H9 (cell line): ENCODE measurements at regions not wholly inside any gene's neighbourhood (a gene's known extent, or its start where the extent isn't known, plus 50 kb on each side); places are given as distances from the start of the nearest gene placed in this dataset.

Experiments
- DNase-seq: peaks from one replicate; pipeline ENCODE4 v3.0.0-alpha.2; 2017
- H2AFZ ChIP-seq: one replicate; pipeline ENCODE4 v1.6.1; 2013; ENCODE audit warnings: mild to moderate bottlenecking, low read length, control low read depth, moderate library complexity
- H2AK5ac ChIP-seq: 2 replicates; pipeline ENCODE4 v1.6.1; 2013; ENCODE audit warnings: low read length, control low read depth, mixed read lengths; ENCODE audit not compliant: insufficient read length
- H2BK120ac ChIP-seq: one replicate; pipeline ENCODE4 v1.6.1; 2013; ENCODE audit warnings: low read depth, mild to moderate bottlenecking, low read length, control low read depth, inconsistent platforms; ENCODE audit not compliant: poor library complexity, severe bottlenecking
- H2BK12ac ChIP-seq: 2 replicates; pipeline ENCODE4 v1.6.1; 2013; ENCODE audit warnings: low read length, control low read depth, mixed read lengths, low read depth; ENCODE audit not compliant: insufficient read length
- H2BK15ac ChIP-seq: 2 replicates; pipeline ENCODE4 v1.6.1; 2013; ENCODE audit warnings: low read depth, low read length, control low read depth
- H2BK20ac ChIP-seq: one replicate; pipeline ENCODE4 v1.6.1; 2013; ENCODE audit warnings: low read depth, mild to moderate bottlenecking, low read length, control low read depth, inconsistent platforms; ENCODE audit not compliant: poor library complexity, severe bottlenecking
- H2BK5ac ChIP-seq: 2 replicates; pipeline ENCODE4 v1.6.1; 2013; ENCODE audit warnings: low read length, control low read depth, mixed read lengths; ENCODE audit not compliant: insufficient read length
- H3K14ac ChIP-seq: 2 replicates; pipeline ENCODE4 v1.6.1; 2013; ENCODE audit warnings: low read length, control low read depth; ENCODE audit not compliant: insufficient read depth
- H3K18ac ChIP-seq: 2 replicates; pipeline ENCODE4 v1.6.1; 2013; ENCODE audit warnings: low read depth, mild to moderate bottlenecking, mixed read lengths, low read length, control low read depth; ENCODE audit not compliant: insufficient read length
- H3K23ac ChIP-seq: 2 replicates; pipeline ENCODE4 v1.6.1; 2013; ENCODE audit warnings: low read length, control low read depth, mixed read lengths, low read depth; ENCODE audit not compliant: insufficient read length
- H3K23me2 ChIP-seq: 2 replicates; pipeline ENCODE4 v1.6.1; 2013; ENCODE audit warnings: low read depth, mild to moderate bottlenecking, mixed read lengths, low read length, control low read depth; ENCODE audit not compliant: insufficient read length, poor library complexity, severe bottlenecking
- H3K27ac ChIP-seq: 2 replicates; pipeline ENCODE4 v1.5.1; 2013; ENCODE audit warnings: low read length, control low read depth, mixed read lengths, low read depth; ENCODE audit not compliant: insufficient read length
- H3K27me3 ChIP-seq: 2 replicates; pipeline ENCODE4 v1.6.1; 2013; ENCODE audit warnings: low read length, control low read depth, inconsistent platforms; ENCODE audit not compliant: insufficient read depth
- H3K4ac ChIP-seq: 2 replicates; pipeline ENCODE4 v1.6.1; 2013; ENCODE audit warnings: low read depth, mild to moderate bottlenecking, control low read depth, inconsistent platforms, low read length, moderate library complexity
- H3K4me1 ChIP-seq: 2 replicates; pipeline ENCODE4 v1.6.1; 2013; ENCODE audit warnings: low read length, control low read depth, inconsistent platforms; ENCODE audit not compliant: insufficient read depth
- H3K4me2 ChIP-seq: 2 replicates; pipeline ENCODE4 v1.6.1; 2013; ENCODE audit warnings: low read length, control low read depth, mixed read lengths; ENCODE audit not compliant: insufficient read length, insufficient read depth
- H3K56ac ChIP-seq: 2 replicates; pipeline ENCODE4 v1.6.1; 2013; ENCODE audit warnings: low read depth, mild to moderate bottlenecking, mixed read lengths, low read length, control low read depth; ENCODE audit not compliant: insufficient read length
- H3K79me1 ChIP-seq: 2 replicates; pipeline ENCODE4 v1.6.1; 2013; ENCODE audit warnings: low read depth, mild to moderate bottlenecking, moderate library complexity, low read length, control low read depth, inconsistent platforms; ENCODE audit not compliant: insufficient read depth, poor library complexity, severe bottlenecking
- H3K79me2 ChIP-seq: 2 replicates; pipeline ENCODE4 v1.6.1; 2013; ENCODE audit warnings: low read length, control low read depth, inconsistent platforms; ENCODE audit not compliant: insufficient read depth
- H3K9ac ChIP-seq: 2 replicates; pipeline ENCODE4 v1.6.1; 2013; ENCODE audit warnings: low read length, control low read depth, mixed read lengths; ENCODE audit not compliant: insufficient read length; ENCODE audit errors: extremely low read depth
- H3K9me3 ChIP-seq: one replicate; pipeline ENCODE4 v1.6.1; 2013; ENCODE audit warnings: low read depth, low read length, inconsistent platforms; ENCODE audit not compliant: control insufficient read depth
- H3T11ph ChIP-seq: one replicate; pipeline ENCODE4 v1.6.1; 2013; ENCODE audit warnings: mild to moderate bottlenecking, low read length, control low read depth, inconsistent platforms
- H4K20me1 ChIP-seq: one replicate; pipeline ENCODE4 v1.6.1; 2013; ENCODE audit not compliant: control insufficient read depth, insufficient read length, insufficient read depth
- H4K5ac ChIP-seq: 2 replicates; pipeline ENCODE4 v1.6.1; 2013; ENCODE audit warnings: low read depth, mild to moderate bottlenecking, mixed read lengths, low read length, control low read depth; ENCODE audit not compliant: insufficient read length
- H4K8ac ChIP-seq: replicated peaks from 2 replicates; pipeline ENCODE4 v1.6.1; 2013; ENCODE audit warnings: low read length, control low read depth, mixed read lengths, low read depth; ENCODE audit not compliant: insufficient read length
- H4K91ac ChIP-seq: 2 replicates; pipeline ENCODE4 v1.6.1; 2013; ENCODE audit warnings: low read depth, mild to moderate bottlenecking, moderate library complexity, mixed read lengths, low read length, control low read depth; ENCODE audit not compliant: insufficient read length
- H3K27ac Mint-ChIP-seq, 3 experiments: 2 replicates in 2 of 3; 3 replicates in 1 of 3; pipeline ENCODE4 v1.8.0; 2020 to 2021; ENCODE audit warnings: mixed read lengths in 3 of 3, mild to moderate bottlenecking in 1 of 3, moderate library complexity in 1 of 3
- H3K27me3 Mint-ChIP-seq: 2 replicates; pipeline ENCODE4 v1.8.0; 2021; ENCODE audit warnings: low read depth, mild to moderate bottlenecking, moderate library complexity, mixed read lengths
- H3K36me3 Mint-ChIP-seq, 3 experiments: 2 replicates in 2 of 3; 3 replicates in 1 of 3; pipeline ENCODE4 v1.8.0; 2020 to 2021; ENCODE audit warnings: low read depth in 3 of 3, mixed read lengths in 3 of 3; ENCODE audit not compliant: insufficient read depth in 1 of 3
- H3K4me1 Mint-ChIP-seq, 2 experiments: 2 replicates each; pipeline ENCODE4 v1.8.0; 2020; ENCODE audit warnings: mixed read lengths in 2 of 2
- H3K4me3 Mint-ChIP-seq, 2 experiments: 2 replicates in 1 of 2; 3 replicates in 1 of 2; pipeline ENCODE4 v1.8.0; 2020 to 2021; ENCODE audit warnings: mild to moderate bottlenecking in 2 of 2, mixed read lengths in 2 of 2, moderate library complexity in 1 of 2
- H3K9me3 Mint-ChIP-seq, 2 experiments: 2 replicates in 1 of 2; 3 replicates in 1 of 2; pipeline ENCODE4 v1.8.0; 2020; ENCODE audit warnings: mild to moderate bottlenecking in 2 of 2, mixed read lengths in 2 of 2, moderate library complexity in 1 of 2
- CTCF ChIP-seq: fragments of 200-600 bp; sonication (generic); conservative IDR thresholded peaks from 3 replicates; pipeline ENCODE4 v1.8.0; 2021; ENCODE audit warnings: antibody characterized with exemption, mild to moderate bottlenecking
- WGBS: extraction: QIAGEN DNeasy Blood & Tissue Kit; methylation state at CpG from one replicate; pipeline ENCODE4 v1.1.7; 2013; ENCODE audit warnings: missing lambda C conversion rate, low lambda C conversion rate, mixed read lengths; ENCODE audit not compliant: insufficient read length; ENCODE audit errors: extremely low coverage; 5-methylcytosine and 5-hydroxymethylcytosine counted together

GRCh38 chr2:171615069-171615468, 72.2 kb upstream of the DYNC1I2 start:
- H2BK120ac ChIP-seq, result no peak overlapping the region
- H2AFZ ChIP-seq, result no peak overlapping the region
- no peaks in the 10 kb centered on the region for H3K79me1 ChIP-seq
- no peaks in the 10 kb centered on the region for H3K9me3 ChIP-seq
- no peak for TF ChIP-seq CTCF
- no peak overlapping the region for H3K23ac ChIP-seq
- peaks cover 5% of the 10 kb centered on the region for H3K27me3 Mint-ChIP-seq
- no CpG with 5 or more reads among the region's 1 CpG for WGBS
- H3K56ac ChIP-seq, result no peak overlapping the region
- no peak overlapping the region for H2BK15ac ChIP-seq
- H3K79me2 ChIP-seq, result no peaks in the 10 kb centered on the region
- H3K27me3 ChIP-seq, result no peaks in the 10 kb centered on the region
- H3K27ac Mint-ChIP-seq, result no peak overlapping the region
- H3K4ac ChIP-seq, result no peak overlapping the region
- H2BK5ac ChIP-seq, result no peak overlapping the region
- no peak for DNase-seq
- no peak overlapping the region for H3K4me3 Mint-ChIP-seq
- H4K20me1 ChIP-seq, result no peaks in the 10 kb centered on the region
- H4K5ac ChIP-seq, result no peak overlapping the region
- no peak overlapping the region for H3K18ac ChIP-seq
- H4K91ac ChIP-seq, result no peak overlapping the region
- H3K4me1 Mint-ChIP-seq, result peaks cover 0 to 3% of the 10 kb centered on the region in 2 experiments; a peak in 1 of 4 replicates
- H3T11ph ChIP-seq, result no peak overlapping the region
- no peak overlapping the region for H2BK12ac ChIP-seq
- no peak overlapping the region for H3K14ac ChIP-seq
- no peak overlapping the region for H2AK5ac ChIP-seq
- no peaks in the 10 kb centered on the region for H3K4me1 ChIP-seq
- H3K36me3 Mint-ChIP-seq, result no peaks in the 10 kb centered on the region; a peak in 1 of 7 replicates
- no peaks in the 10 kb centered on the region for H3K23me2 ChIP-seq
- H3K27ac ChIP-seq, result no peak overlapping the region
- H3K9me3 Mint-ChIP-seq, result no peaks in the 10 kb centered on the region
- H4K8ac ChIP-seq, result no peak overlapping the region
- H3K9ac ChIP-seq, result no peak overlapping the region
- H2BK20ac ChIP-seq, result no peak overlapping the region
- H3K4me2 ChIP-seq, result no peak overlapping the region
